ENCODE measurements at regions not wholly inside any gene's neighbourhood (a gene's known extent, or its start where the extent isn't known, plus 50 kb on each side); places are given as distances from the start of the nearest gene placed in this dataset.

DNA sequence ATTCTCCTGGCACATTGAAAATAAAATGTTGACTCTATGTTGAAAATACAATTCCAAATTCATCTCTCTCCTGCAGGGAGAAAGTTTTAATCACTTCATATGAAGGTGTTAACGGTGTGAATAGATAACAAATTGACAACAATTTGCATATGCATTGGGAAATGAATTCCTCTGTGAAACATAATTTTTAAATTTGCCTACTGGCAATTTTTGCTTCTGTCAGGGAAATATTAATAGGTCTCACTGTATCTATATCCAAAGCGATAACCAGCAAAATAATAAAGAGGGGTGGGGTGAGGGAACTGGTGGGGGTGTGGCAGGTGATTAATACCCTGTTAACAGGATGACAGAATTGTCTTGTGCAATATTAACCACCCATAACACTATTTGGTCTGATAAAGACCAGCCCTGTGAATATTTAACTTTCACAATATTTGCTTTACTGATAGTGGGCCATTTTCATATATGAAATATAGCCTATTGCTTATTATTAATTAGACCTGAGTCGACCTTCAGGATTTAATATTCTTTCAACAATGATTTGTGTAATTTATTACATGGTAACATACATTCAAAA is 239.0 kb upstream of the SSTR1 start:
- Histone ChIP-seq H3K4me1 (no peaks in the 10 kb centered on the region), H3K4me3 (no peak overlapping the region), H3K9me3 (peaks cover 3% of the 10 kb centered on the region), H3K36me3 (no peaks in the 10 kb centered on the region), H3K27ac (no peak overlapping the region), H3K27me3 (no peaks in the 10 kb centered on the region)
- 78% methylated on average over 3 of the region's 3 CpGs for WGBS
- TF ChIP-seq POLR2AphosphoS5 (IDR thresholded peaks at IDR 0.05) (no peak), POLR2A (IDR thresholded peaks at IDR 0.05) (no peak), EP300 (IDR thresholded peaks at IDR 0.05) (no peak)
- TF ChIP-seq, protein P1, sequence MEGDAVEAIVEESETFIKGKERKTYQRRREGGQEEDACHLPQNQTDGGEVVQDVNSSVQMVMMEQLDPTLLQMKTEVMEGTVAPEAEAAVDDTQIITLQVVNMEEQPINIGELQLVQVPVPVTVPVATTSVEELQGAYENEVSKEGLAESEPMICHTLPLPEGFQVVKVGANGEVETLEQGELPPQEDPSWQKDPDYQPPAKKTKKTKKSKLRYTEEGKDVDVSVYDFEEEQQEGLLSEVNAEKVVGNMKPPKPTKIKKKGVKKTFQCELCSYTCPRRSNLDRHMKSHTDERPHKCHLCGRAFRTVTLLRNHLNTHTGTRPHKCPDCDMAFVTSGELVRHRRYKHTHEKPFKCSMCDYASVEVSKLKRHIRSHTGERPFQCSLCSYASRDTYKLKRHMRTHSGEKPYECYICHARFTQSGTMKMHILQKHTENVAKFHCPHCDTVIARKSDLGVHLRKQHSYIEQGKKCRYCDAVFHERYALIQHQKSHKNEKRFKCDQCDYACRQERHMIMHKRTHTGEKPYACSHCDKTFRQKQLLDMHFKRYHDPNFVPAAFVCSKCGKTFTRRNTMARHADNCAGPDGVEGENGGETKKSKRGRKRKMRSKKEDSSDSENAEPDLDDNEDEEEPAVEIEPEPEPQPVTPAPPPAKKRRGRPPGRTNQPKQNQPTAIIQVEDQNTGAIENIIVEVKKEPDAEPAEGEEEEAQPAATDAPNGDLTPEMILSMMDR (IDR thresholded peaks at IDR 0.05) = no peak
- no peak for DNase-seq (ENCODE audit: low spot score in 2 of 2)

GRCh38 chr14:37969511-37969979 is 238.2 kb upstream of the SSTR1 start:
- Histone ChIP-seq H3K27me3 (no peaks in the 10 kb centered on the region), H3K9me3 (no peaks in the 10 kb centered on the region), H3K36me3 (no peaks in the 10 kb centered on the region), H3K27ac (no peak overlapping the region), H3K4me3 (no peak overlapping the region), H3K4me1 (no peaks in the 10 kb centered on the region)
- TF ChIP-seq POLR2AphosphoS5 (IDR thresholded peaks at IDR 0.05) = no peak
- TF ChIP-seq, protein P1 (IDR thresholded peaks at IDR 0.05) = no peak
- TF ChIP-seq EP300 (IDR thresholded peaks at IDR 0.05) = no peak
- no peak for TF ChIP-seq POLR2A (IDR thresholded peaks at IDR 0.05)
- 77% methylated on average over 2 of the region's 2 CpGs for WGBS
- DNase-seq (ENCODE audit: low spot score in 2 of 2) = no peak

- no peak overlapping the region for H3K4me3 ChIP-seq
- H3K4me1 ChIP-seq = no peaks in the 10 kb centered on the region
- DNase-seq (ENCODE audit: low spot score in 2 of 2) = no peak
- H3K27me3 ChIP-seq = no peaks in the 10 kb centered on the region
- TF ChIP-seq EP300 (IDR thresholded peaks at IDR 0.05) = no peak
- TF ChIP-seq POLR2AphosphoS5 (IDR thresholded peaks at IDR 0.05) = no peak
- TF ChIP-seq POLR2A (IDR thresholded peaks at IDR 0.05) = no peak
- TF ChIP-seq, protein P1 (IDR thresholded peaks at IDR 0.05) = no peak
- 77% methylated on average over 4 of the region's 4 CpGs for WGBS
- no peaks in the 10 kb centered on the region for H3K36me3 ChIP-seq
- H3K27ac ChIP-seq = no peak overlapping the region
- H3K9me3 ChIP-seq = no peaks in the 10 kb centered on the region
Measured at GRCh38 chr14:37970696-37971095, 237.0 kb upstream of the SSTR1 start.

- no peaks in the 10 kb centered on the region for H3K36me3 ChIP-seq
- 66% methylated on average over 7 of the region's 7 CpGs for WGBS
Measured at GRCh38 chr14:37972941-37973887, 234.5 kb upstream of the SSTR1 start.

More at GRCh38 chr14:37972941-37973887, 234.5 kb upstream of the SSTR1 start:
- Histone ChIP-seq H3K27ac (no peak overlapping the region), H3K4me1 (no peaks in the 10 kb centered on the region), H3K4me3 (no peak overlapping the region), H3K9me3 (no peaks in the 10 kb centered on the region), H3K27me3 (no peaks in the 10 kb centered on the region)
- TF ChIP-seq EP300 (IDR thresholded peaks at IDR 0.05) = no peak
- TF ChIP-seq POLR2AphosphoS5 (IDR thresholded peaks at IDR 0.05) = no peak
- TF ChIP-seq, protein P1 (IDR thresholded peaks at IDR 0.05) = no peak
- no peak for TF ChIP-seq POLR2A (IDR thresholded peaks at IDR 0.05)
- DNase-seq (ENCODE audit: low spot score in 2 of 2) = no peak
